GM20431 (cell line): ENCODE measurements at regions not wholly inside any gene's neighbourhood (a gene's known extent, or its start where the extent isn't known, plus 50 kb on each side); places are given as distances from the start of the nearest gene placed in this dataset.
"Not testable (repeated sequence)": the region's sequence is repeated elsewhere in the genome, so short reads cannot be mapped to it uniquely, and the experiment has no call there.

Source experiments
- in situ Hi-C: fragments of 300-500 bp; cut with MseI, MboI; formaldehyde crosslinking; loops from one replicate; pipeline ENCODE4 v1.15.0; 2020; ENCODE audit warnings: low sequenced_read_pairs; ENCODE audit not compliant: unreplicated experiment

DNA sequence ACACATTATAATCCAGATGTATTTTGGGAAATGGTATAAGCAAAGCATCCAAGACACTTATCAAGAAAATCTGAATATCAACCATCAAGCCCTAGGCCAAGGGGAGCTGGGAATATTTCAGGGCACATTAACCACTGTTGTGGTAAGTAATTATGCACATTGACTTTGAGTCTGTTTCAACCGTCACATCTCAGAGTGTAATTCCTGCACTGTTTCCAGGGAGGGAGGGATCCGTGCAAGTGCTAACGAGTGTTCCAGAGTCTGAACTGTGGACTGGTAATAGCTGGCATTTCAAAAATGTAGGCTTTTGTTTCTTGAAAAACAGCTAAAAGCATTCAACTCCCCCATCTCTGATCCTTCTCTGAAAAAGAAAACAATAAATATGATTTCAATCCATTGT is 681.6 kb downstream of the BCL11A start:
- in situ Hi-C loops, result no loop called here

- in situ Hi-C loops, result no loop called here
Measured at GRCh38 chr2:59868981-59869380, 684.5 kb downstream of the BCL11A start.

- in situ Hi-C loops, result no loop called here
Measured at GRCh38 chr2:59866436-59866835, 687.0 kb downstream of the BCL11A start.

DNA sequence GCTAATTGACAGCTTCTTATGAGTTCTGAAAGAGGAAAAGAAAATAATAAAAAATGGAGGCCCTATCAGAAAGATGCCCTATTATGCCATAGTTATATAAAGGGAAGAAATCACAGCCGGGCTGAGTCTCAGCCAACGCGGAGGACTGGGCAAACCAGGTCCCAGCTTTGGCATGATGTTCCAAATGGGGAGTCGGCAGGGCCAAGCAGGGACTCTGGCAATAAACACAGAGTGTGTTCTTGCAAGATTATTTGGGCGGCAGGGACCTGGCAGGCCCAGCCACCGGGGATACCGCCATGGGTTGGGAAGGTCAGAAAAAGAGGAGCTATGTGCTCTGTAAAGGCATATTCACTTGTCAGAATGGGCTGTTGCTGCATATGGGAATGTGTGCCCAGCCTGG is 694.9 kb downstream of the BCL11A start:
- in situ Hi-C loops, result no loop called here

DNA sequence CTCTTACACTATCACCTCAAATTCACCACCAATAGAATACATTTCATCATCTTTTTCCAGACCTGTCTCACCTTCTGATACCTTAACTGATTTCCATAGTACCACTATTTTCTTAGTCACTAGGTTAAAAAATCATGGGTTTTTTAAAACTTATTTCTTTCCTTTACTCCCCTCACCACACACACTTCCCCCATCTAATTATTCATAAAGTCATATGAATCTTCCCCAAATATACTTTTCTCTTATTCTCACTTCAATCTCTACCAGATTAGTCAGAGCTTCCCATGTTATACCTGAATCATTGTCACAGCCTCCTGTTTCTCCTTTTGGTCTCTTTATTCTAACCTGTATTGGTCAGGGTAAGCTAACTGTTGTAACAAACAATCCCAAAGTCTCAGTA is 696.3 kb downstream of the BCL11A start:
- in situ Hi-C loops, result no loop called here

DNA sequence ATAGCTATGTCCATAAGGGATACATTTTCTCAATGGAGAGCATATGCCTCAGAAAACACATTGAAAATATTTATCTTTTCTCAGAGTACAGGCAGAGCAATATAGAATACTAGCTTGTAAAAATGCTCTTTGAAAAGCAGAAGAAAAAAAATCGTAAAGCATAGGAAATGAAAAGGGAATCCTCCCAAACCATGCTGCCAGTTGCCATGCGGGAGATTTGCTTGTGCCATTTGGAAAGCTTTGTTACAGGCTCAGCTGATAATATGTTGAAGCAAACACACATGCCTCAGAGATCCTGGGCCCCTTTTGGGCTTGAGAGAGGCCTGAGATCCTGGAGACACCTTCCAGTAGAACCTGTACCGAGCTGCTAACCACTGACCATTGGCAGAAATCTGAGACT is 697.1 kb downstream of the BCL11A start:
- in situ Hi-C loops, result no loop called here

DNA sequence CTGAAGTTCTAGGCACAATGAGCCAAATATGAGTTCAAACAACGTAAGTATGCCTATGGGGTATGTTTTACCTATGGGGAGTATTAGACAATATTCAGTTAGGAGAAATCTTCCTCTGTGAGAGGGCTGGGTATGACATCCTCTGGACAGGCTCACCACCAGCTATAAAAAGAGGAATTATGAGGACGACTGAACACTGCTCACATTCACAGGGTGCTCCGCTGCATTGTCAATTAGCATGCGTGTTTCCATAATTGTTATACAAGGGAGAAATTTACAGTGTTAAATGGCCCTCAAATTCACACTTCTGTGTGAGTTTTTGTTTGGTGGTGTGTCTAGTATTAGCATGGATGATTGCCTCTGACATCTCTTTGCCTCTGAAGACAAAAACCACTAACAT is 700.4 kb downstream of the BCL11A start:
- in situ Hi-C loops, result no loop called here

DNA sequence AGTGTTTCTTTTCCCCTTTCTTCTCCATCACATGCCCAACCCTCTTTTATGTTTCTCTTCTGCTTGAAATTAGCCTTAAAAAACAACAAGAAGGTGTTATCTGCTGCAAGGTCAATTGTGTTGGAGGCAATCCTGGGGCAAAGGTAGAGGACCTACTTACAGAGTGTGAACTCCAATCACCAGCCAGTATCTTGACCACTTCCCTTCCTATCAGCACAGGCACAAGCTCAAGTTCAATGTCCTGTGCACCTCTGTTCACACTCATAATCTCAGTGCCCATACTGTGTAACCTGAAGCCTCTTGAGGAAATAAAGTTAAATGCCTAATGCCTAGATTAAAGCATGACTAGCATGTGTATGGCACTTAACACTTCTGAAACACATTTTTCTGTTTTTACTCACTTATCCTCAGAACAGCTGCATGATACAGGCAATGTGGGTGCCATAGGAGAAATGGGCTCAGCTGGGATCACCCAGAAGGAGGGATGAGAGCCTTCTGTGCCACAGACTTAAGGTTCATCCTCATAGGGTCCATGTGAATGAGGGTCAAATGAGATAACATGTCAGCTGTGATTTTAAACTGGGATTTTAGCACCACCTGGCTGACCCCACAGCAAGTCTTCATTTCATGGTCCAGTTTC is 701.5 kb downstream of the BCL11A start:
- in situ Hi-C loops, result no loop called here

GRCh38 chr2:59850554-59850953 is 702.9 kb downstream of the BCL11A start:
- in situ Hi-C loops, result no loop called here

DNA sequence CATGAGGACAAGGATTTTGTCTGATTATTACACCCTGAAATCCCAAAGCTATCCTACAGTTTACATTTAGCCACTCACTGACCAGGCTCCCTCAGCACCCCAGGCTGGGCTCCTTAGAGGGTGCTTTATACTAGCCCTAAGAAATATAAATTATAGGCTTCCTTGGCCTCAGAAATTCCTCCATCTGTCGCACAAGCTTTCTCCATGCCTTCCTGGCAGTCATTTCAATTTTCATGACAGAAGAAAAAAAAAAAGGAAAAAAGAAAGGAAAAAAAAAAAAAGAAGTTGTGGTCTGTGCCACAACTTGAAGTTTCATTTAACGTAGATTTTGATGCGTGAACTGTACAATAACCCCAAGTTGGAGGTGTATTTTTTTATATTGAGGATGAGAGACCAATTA is 719.5 kb downstream of the BCL11A start:
- in situ Hi-C loops, result no loop called here

- in situ Hi-C loops, result no loop called here
Measured at GRCh38 chr2:59830601-59831000, 722.9 kb downstream of the BCL11A start.

DNA sequence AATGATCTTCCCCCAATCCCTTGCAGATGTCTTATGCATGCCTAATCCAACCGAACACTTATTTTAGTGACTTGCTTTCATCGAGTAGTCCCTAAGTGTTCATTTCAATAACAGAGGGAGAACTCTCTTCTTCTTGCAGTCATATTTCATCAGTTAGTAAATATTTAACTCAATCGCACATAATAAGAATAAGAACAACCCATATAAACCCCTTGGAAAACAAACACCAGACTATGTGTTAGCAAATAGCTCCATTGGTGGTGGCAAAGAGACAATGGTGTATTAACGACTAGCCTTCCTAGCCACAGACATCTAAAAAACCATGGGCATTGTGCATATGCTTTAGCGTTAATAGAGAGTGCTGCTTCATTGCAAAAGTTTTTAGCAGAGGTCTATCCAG is 725.8 kb downstream of the BCL11A start:
- in situ Hi-C loops, result no loop called here

- in situ Hi-C loops, result no loop called here
Measured at GRCh38 chr2:59826177-59826576, 727.3 kb downstream of the BCL11A start.

GRCh38 chr2:59824314-59824713 is 729.1 kb downstream of the BCL11A start:
- in situ Hi-C loops, result no loop called here

GRCh38 chr2:59816075-59816474 is 737.4 kb downstream of the BCL11A start:
- in situ Hi-C loops, result no loop called here

DNA sequence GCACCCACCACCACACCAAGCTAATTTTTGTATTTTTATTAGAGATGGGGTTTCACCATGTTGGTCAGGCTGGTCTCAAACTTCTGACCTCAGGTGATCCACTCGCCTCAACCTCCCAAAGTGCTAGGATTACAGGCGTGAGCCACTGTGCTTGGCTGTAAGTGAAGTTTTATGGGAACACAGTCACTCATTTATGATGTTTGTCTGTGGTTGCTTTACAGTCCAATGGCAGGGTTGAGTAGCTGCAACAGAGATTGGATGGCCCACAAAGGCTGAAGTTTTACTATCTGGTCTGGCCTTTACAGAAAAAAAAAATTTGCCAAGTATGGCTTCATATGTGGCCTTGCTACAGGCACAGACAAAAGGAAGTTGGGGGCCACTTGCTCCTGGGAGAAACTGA is 743.2 kb downstream of the BCL11A start:
- in situ Hi-C loops, result not testable (repeated sequence)

- in situ Hi-C loops, result no loop called here
Measured at GRCh38 chr2:59806486-59806885, 747.0 kb downstream of the BCL11A start.

GRCh38 chr2:59804732-59805131 is 748.7 kb downstream of the BCL11A start:
- in situ Hi-C loops, result no loop called here

DNA sequence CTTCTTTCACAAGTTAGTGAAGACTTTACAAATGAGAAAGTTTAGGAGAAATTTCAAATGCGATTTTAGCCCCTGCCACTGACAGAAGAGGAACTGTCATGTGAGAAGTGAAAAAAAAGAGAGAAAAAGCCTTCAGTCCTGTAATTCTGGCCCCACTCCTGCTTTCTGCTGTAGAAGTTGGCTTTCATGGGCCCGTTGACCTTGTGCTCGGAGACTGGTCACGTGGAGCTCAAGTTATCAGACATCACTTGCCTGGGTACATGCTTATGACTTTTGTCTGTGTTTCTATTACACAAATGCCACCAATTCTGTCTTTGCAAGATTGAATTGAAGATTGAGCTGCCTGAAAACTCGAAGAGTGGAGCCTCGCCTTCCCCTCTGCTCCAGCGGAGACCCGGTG is 749.9 kb downstream of the BCL11A start:
- in situ Hi-C loops, result no loop called here

DNA sequence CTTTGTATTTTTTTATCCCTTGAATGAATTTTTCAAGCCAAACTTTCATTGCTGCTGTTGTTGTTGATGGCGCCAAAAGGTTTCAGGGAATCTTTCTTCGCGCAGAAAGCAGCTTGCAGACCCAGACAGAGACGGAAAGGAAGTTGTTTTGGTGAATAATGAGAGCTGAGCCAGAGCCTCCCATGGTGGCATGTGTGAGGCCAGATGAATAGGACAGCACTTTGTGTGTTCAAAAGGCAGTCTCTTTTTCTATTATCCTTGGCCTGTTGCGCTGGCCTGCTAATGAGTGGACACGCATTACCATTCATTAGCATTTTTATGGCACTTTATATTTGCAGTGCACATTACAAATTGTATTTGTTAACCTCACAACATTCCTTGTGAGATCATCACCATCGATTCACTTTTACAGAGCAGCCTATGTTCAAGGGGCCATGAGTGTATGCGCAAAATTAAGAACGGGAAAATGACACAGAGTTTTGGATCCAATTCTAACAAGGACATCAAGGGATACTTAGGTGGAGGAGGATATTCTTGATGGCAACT is 754.7 kb downstream of the BCL11A start:
- in situ Hi-C loops, result no loop called here

- in situ Hi-C loops, result no loop called here
Measured at GRCh38 chr2:59791004-59791618, 762.3 kb downstream of the BCL11A start.
